IMR-90 (cell line): ENCODE measurements at regions not wholly inside any gene's neighbourhood (a gene's known extent, or its start where the extent isn't known, plus 50 kb on each side); places are given as distances from the start of the nearest gene placed in this dataset.

ENCODE experiments used
- ATAC-seq: fragments of 200-7000 bp; cut with Tn5 transposase; 2 replicates; pipeline ENCODE4 v1.9.1; 2020; ENCODE audit warnings: low read depth, mild to moderate bottlenecking, moderate library complexity
- BruUV-seq: library from RNA; stranded (reverse); fragments of 400-500 nt; replicated peaks from 2 replicates; lab custom pipeline; 2021; lab: Mats Ljungman, UMichigan
- CTCF ChIA-PET: fragments of 300-600 bp; formaldehyde crosslinking; extraction: SDS; loops from one replicate; lab custom pipeline; 2021; ENCODE audit warnings: antibody characterized with exemption; lab: Yijun Ruan, JAX
- POLR2A ChIA-PET: fragments of 300-600 bp; sonication (Branson Sonifier 250); formaldehyde crosslinking; loops from one replicate; lab custom pipeline; 2022; ENCODE audit warnings: antibody characterized with exemption; ENCODE audit not compliant: unreplicated experiment; lab: Charles Lee
- DNase-seq: peaks from one replicate; pipeline ENCODE4 v3.0.0; 2013
- H2AFZ ChIP-seq: replicated peaks from 2 replicates; pipeline ENCODE3; 2013; ENCODE audit warnings: low read length, mild to moderate bottlenecking; ENCODE audit not compliant: poor library complexity
- H2AK5ac ChIP-seq: 2 replicates; pipeline ENCODE4 v1.6.1; 2013; ENCODE audit warnings: low read depth, low read length, inconsistent platforms
- H2AK9ac ChIP-seq: replicated peaks from 2 replicates; pipeline ENCODE3; 2013; ENCODE audit warnings: mild to moderate bottlenecking, low read depth, low read length, moderate library complexity; ENCODE audit not compliant: poor library complexity
- H2BK120ac ChIP-seq: 2 replicates; pipeline ENCODE4 v1.6.1; 2013; ENCODE audit warnings: low read depth, low read length, inconsistent platforms
- H2BK15ac ChIP-seq: 3 replicates; pipeline ENCODE4 v1.6.1; 2013; ENCODE audit warnings: low read depth, low read length, inconsistent platforms
- H2BK20ac ChIP-seq: 2 replicates; pipeline ENCODE4 v1.6.1; 2013; ENCODE audit warnings: low read depth, mild to moderate bottlenecking, inconsistent platforms, low read length, moderate library complexity
- H2BK5ac ChIP-seq: 2 replicates; pipeline ENCODE4 v1.6.1; 2013; ENCODE audit warnings: mild to moderate bottlenecking, low read depth, low read length, inconsistent platforms; ENCODE audit not compliant: poor library complexity, severe bottlenecking
- H3K14ac ChIP-seq: replicated peaks from 2 replicates; pipeline ENCODE4 v1.6.1; 2013; ENCODE audit warnings: low read depth, low read length, inconsistent platforms
- H3K18ac ChIP-seq: 2 replicates; pipeline ENCODE4 v1.6.1; 2013; ENCODE audit warnings: low read depth, low read length, control low read depth
- H3K23ac ChIP-seq: 2 replicates; pipeline ENCODE4 v1.6.1; 2013; ENCODE audit warnings: low read depth, low read length, inconsistent platforms
- H3K27ac ChIP-seq: 2 replicates; pipeline ENCODE4 v1.5.1; 2013; ENCODE audit warnings: mild to moderate bottlenecking, control low read depth, low read length; ENCODE audit not compliant: insufficient read depth
- H3K27me3 ChIP-seq: 2 replicates; pipeline ENCODE4 v1.6.1; 2013; ENCODE audit warnings: low read length; ENCODE audit not compliant: control insufficient read depth, insufficient read depth
- H3K36me3 ChIP-seq: 2 replicates; pipeline ENCODE4 v1.6.1; 2013; ENCODE audit warnings: low read length, mixed read lengths; ENCODE audit not compliant: control insufficient read depth, insufficient read depth
- H3K4ac ChIP-seq: 2 replicates; pipeline ENCODE4 v1.6.1; 2013; ENCODE audit warnings: low read depth, low read length, inconsistent platforms
- H3K4me1 ChIP-seq: 2 replicates; pipeline ENCODE4 v1.6.1; 2013; ENCODE audit warnings: low read length, mixed read lengths; ENCODE audit not compliant: control insufficient read depth, insufficient read depth
- H3K4me2 ChIP-seq: 2 replicates; pipeline ENCODE4 v1.6.1; 2013; ENCODE audit warnings: low read depth, mild to moderate bottlenecking, control low read depth, low read length, moderate library complexity
- H3K4me3 ChIP-seq: 2 replicates; pipeline ENCODE4 v1.5.1; 2013; ENCODE audit warnings: low read depth, mild to moderate bottlenecking, control low read depth, low read length, moderate library complexity; ENCODE audit not compliant: insufficient read depth
- H3K56ac ChIP-seq: 2 replicates; pipeline ENCODE4 v1.6.1; 2013; ENCODE audit warnings: low read length, inconsistent platforms; ENCODE audit not compliant: insufficient read depth; ENCODE audit errors: extremely low read depth
- H3K79me1 ChIP-seq, 2 experiments: 2 replicates each; pipeline ENCODE4 v1.6.1; 2013; ENCODE audit warnings: low read length in 2 of 2, inconsistent platforms in 1 of 2, low read depth in 1 of 2
- H3K9ac ChIP-seq: 2 replicates; pipeline ENCODE4 v1.6.1; 2013; ENCODE audit warnings: low read depth, low read length, control low read depth
- H3K9me1 ChIP-seq: 2 replicates; pipeline ENCODE4 v1.6.1; 2013; ENCODE audit warnings: low read length, inconsistent platforms; ENCODE audit not compliant: insufficient read depth
- H3K9me3 ChIP-seq: 2 replicates; pipeline ENCODE4 v1.6.1; 2013; ENCODE audit warnings: low read length; ENCODE audit not compliant: control insufficient read depth, insufficient read depth
- H4K20me1 ChIP-seq: 2 replicates; pipeline ENCODE4 v1.6.1; 2013; ENCODE audit warnings: low read length, inconsistent platforms; ENCODE audit not compliant: insufficient read depth
- H4K5ac ChIP-seq: 2 replicates; pipeline ENCODE4 v1.6.1; 2013; ENCODE audit warnings: mild to moderate bottlenecking, low read depth, low read length, control low read depth
- H4K8ac ChIP-seq, 2 experiments: 2 replicates each; pipeline ENCODE4 v1.6.1; 2013; ENCODE audit warnings: low read depth in 2 of 2, low read length in 2 of 2, control low read depth in 1 of 2, inconsistent platforms in 1 of 2
- H4K91ac ChIP-seq: 2 replicates; pipeline ENCODE4 v1.6.1; 2013; ENCODE audit warnings: low read depth, low read length, inconsistent platforms; ENCODE audit not compliant: insufficient read depth
- CEBPB ChIP-seq: IDR thresholded peaks from 2 replicates; pipeline ENCODE4 v1.6.1; 2012; ENCODE audit warnings: low read depth, low read length, improper control_type of control experiment
- MAFK ChIP-seq: IDR thresholded peaks from 2 replicates; pipeline ENCODE4 v1.6.1; 2012; ENCODE audit warnings: low read depth, low read length, improper control_type of control experiment
- MAZ ChIP-seq: IDR thresholded peaks from 2 replicates; pipeline ENCODE4 v1.6.1; 2012; ENCODE audit warnings: low read depth, mild to moderate bottlenecking, low read length, improper control_type of control experiment, moderate library complexity, borderline replicate concordance
- NFE2L2 ChIP-seq: fragments of 150-350 bp; IDR thresholded peaks from 2 replicates; pipeline ENCODE4 v1.6.1; 2016; ENCODE audit warnings: low read depth, mild to moderate bottlenecking, low read length
- POLR2A ChIP-seq: IDR thresholded peaks from 2 replicates; pipeline ENCODE4 v1.6.1; 2012; ENCODE audit warnings: mild to moderate bottlenecking, low read depth, low read length
- RAD21 ChIP-seq: IDR thresholded peaks from 2 replicates; pipeline ENCODE4 v1.6.1; 2012; ENCODE audit warnings: low read length, improper control_type of control experiment
- RCOR1 ChIP-seq: IDR thresholded peaks from 2 replicates; pipeline ENCODE4 v1.6.1; 2012; ENCODE audit warnings: mild to moderate bottlenecking, low read length, improper control_type of control experiment; ENCODE audit not compliant: insufficient replicate concordance
- RFX5 ChIP-seq: IDR thresholded peaks from 2 replicates; pipeline ENCODE4 v1.8.0; 2012; ENCODE audit warnings: low read depth, mild to moderate bottlenecking, low read length, moderate library complexity
- SMC3 ChIP-seq: fragments of 150-350 bp; IDR thresholded peaks from 2 replicates; pipeline ENCODE4 v1.6.1; 2016; ENCODE audit warnings: low read depth, mild to moderate bottlenecking, antibody characterized with exemption, low read length, moderate library complexity
- WGBS, 2 experiments: methylation state at CpG; one replicate each; pipeline versions ENCODE4 v1.1.5 to v1.1.7; 2013; ENCODE audit warnings: missing lambda C conversion rate in 2 of 2; ENCODE audit not compliant: insufficient read length in 1 of 2; ENCODE audit errors: extremely low coverage in 2 of 2; 5-methylcytosine and 5-hydroxymethylcytosine counted together
- dilution Hi-C: fragments of 300-500 bp; cut with HindIII; formaldehyde crosslinking; loops from one replicate; pipeline ENCODE4 v1.14.3; 2018; ENCODE audit warnings: low sequenced_read_pairs; ENCODE audit not compliant: unreplicated experiment
- in situ Hi-C: fragments of 300-500 bp; cut with MboI; formaldehyde crosslinking; loops from 3 replicates; pipeline ENCODE4 v1.14.3; 2019; ENCODE audit warnings: low sequenced_read_pairs, inconsistent platforms, mixed read lengths
- intact Hi-C: fragments of 100-400 bp; cut with micrococcal nuclease; formaldehyde crosslinking; loops from 2 replicates; pipeline ENCODE4 v1.10.0; 2022
- TF ChIP-seq, protein P1 (sequence below): fragments of 150-350 bp; IDR thresholded peaks from 2 replicates; pipeline ENCODE4 v1.6.1; 2017; ENCODE audit warnings: mild to moderate bottlenecking, antibody characterized with exemption, low read length, low read depth
- TF ChIP-seq, protein P2 (sequence below): conservative IDR thresholded peaks from 2 replicates; pipeline ENCODE4 v1.5.1; 2012; ENCODE audit warnings: mild to moderate bottlenecking, low read depth, low read length, improper control_type of control experiment
- TF ChIP-seq, protein P3 (sequence below): fragments of 150-350 bp; IDR thresholded peaks from 2 replicates; pipeline ENCODE4 v1.6.1; 2016; ENCODE audit warnings: low read depth, mild to moderate bottlenecking, low read length, moderate library complexity, borderline replicate concordance

DNA sequence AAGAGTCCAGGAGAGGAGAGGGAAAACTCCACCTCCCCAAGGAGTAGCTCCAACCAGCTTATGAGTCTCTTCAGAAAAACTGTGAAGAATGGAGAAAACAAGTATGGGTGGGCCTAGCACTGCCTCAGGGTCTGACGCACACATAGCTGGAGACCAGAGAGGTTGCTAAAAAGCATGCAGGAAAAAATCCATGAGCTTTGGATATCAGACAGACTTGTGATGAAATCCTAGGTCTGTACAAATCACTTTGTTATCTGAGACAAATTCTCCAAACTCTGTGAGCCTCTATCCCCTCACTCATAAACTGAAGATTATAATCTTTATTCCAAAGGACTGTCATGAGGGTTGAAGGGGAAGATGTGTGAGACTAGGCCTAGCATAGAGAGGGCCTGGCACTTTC lies 141.5 kb upstream of the FGGY start:
- in situ Hi-C loops: no loop called here
- peak overlapping the region; percentile 66 for H2BK5ac ChIP-seq
- H2AK9ac ChIP-seq: no peak overlapping the region
- no peak overlapping the region for H3K4me2 ChIP-seq
- H3K27me3 ChIP-seq: no peaks in the 10 kb centered on the region
- dilution Hi-C loops: no loop called here
- no peaks in the 10 kb centered on the region for H4K20me1 ChIP-seq
- intact Hi-C loops: no loop called here
- no peaks in the 10 kb centered on the region for H3K9me3 ChIP-seq
- no peak overlapping the region for H3K4me3 ChIP-seq
- H2BK20ac ChIP-seq: peak overlapping the region; percentile 57
- peak overlapping the region; percentile 41; the same call in 1 of the 2 replicates for H3K27ac ChIP-seq
- H3K4me1 ChIP-seq: peaks cover 22% of the 10 kb centered on the region
- H3K14ac ChIP-seq: peak overlapping the region; percentile 74; the same call in 1 of the 2 replicates
- peak overlapping the region; percentile 83 for H3K4ac ChIP-seq
- peak overlapping the region; percentile 55 to 61; a peak in 3 of 4 replicates for H4K8ac ChIP-seq
- H2AFZ ChIP-seq: no peak overlapping the region
- ChIA-PET POLR2A (no interaction called here), CTCF (no interaction called here)
- TF ChIP-seq CEBPB (no peak), RAD21 (no peak), SMC3 (no peak), MAZ (no peak), MAFK (no peak), RCOR1 (no peak), RFX5 (no peak), NFE2L2 (no peak), POLR2A (no peak)
- TF ChIP-seq, protein P1, sequence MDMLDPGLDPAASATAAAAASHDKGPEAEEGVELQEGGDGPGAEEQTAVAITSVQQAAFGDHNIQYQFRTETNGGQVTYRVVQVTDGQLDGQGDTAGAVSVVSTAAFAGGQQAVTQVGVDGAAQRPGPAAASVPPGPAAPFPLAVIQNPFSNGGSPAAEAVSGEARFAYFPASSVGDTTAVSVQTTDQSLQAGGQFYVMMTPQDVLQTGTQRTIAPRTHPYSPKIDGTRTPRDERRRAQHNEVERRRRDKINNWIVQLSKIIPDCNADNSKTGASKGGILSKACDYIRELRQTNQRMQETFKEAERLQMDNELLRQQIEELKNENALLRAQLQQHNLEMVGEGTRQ: no peak
- TF ChIP-seq, protein P2, sequence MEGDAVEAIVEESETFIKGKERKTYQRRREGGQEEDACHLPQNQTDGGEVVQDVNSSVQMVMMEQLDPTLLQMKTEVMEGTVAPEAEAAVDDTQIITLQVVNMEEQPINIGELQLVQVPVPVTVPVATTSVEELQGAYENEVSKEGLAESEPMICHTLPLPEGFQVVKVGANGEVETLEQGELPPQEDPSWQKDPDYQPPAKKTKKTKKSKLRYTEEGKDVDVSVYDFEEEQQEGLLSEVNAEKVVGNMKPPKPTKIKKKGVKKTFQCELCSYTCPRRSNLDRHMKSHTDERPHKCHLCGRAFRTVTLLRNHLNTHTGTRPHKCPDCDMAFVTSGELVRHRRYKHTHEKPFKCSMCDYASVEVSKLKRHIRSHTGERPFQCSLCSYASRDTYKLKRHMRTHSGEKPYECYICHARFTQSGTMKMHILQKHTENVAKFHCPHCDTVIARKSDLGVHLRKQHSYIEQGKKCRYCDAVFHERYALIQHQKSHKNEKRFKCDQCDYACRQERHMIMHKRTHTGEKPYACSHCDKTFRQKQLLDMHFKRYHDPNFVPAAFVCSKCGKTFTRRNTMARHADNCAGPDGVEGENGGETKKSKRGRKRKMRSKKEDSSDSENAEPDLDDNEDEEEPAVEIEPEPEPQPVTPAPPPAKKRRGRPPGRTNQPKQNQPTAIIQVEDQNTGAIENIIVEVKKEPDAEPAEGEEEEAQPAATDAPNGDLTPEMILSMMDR: no peak
- TF ChIP-seq, protein P3, sequence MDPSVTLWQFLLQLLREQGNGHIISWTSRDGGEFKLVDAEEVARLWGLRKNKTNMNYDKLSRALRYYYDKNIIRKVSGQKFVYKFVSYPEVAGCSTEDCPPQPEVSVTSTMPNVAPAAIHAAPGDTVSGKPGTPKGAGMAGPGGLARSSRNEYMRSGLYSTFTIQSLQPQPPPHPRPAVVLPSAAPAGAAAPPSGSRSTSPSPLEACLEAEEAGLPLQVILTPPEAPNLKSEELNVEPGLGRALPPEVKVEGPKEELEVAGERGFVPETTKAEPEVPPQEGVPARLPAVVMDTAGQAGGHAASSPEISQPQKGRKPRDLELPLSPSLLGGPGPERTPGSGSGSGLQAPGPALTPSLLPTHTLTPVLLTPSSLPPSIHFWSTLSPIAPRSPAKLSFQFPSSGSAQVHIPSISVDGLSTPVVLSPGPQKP: no peak
- H2AK5ac ChIP-seq: peak overlapping the region; percentile 67; the same call in 1 of the 2 replicates
- H3K18ac ChIP-seq: peak overlapping the region; percentile 92
- DNase-seq: no peak
- peak overlapping the region; percentile 66; the same call in 1 of the 3 replicates for H2BK15ac ChIP-seq
- peaks cover 11% of the 10 kb centered on the region for H3K9me1 ChIP-seq
- BruUV-seq: no TSS peak
- H2BK120ac ChIP-seq: peak overlapping the region; percentile 85
- peak overlapping the region; percentile 53; the same call in 1 of the 2 replicates for H3K23ac ChIP-seq
- no peaks in the 10 kb centered on the region for H3K36me3 ChIP-seq
- 100% methylated on average over 1 of the region's 1 CpG; no CpG with 5 or more reads in 1 of the 2 experiments for WGBS, 2 experiments
- peak overlapping the region; percentile 25 for H4K91ac ChIP-seq
- ATAC-seq: no peak
- no peaks in the 10 kb centered on the region for H3K79me1 ChIP-seq
- H3K9ac ChIP-seq: no peak overlapping the region
- no peak overlapping the region for H3K56ac ChIP-seq
- peak overlapping the region; percentile 91 for H4K5ac ChIP-seq
